ENCODE measurements at regions not wholly inside any gene's neighbourhood (a gene's known extent, or its start where the extent isn't known, plus 50 kb on each side); places are given as distances from the start of the nearest gene placed in this dataset.

DNA sequence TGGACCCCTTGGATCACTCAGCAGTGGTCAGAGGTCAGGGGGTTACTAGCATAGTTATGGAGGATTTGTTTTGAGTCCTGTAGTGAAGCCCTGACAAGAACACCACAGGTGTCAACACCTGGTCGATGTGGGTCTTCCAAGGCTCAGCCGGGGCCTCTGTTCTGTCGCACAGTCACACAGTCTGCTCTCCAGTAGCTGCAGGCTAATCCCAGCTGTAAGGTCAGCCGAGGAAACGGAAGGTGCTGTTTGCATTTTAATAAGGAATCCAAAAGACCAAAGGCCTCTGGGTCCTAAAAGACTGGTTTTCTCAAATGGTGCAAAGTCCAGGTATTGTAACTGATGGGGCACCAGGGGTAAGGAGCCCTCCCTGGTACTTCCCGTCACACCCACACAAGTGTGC lies 71.7 kb downstream of the RPLP1 start:
- no peak for TF ChIP-seq CTCF (conservative IDR thresholded peaks at IDR 0.05 in 1 of 2, IDR thresholded peaks at IDR 0.05 in 1 of 2; ENCODE audit: low read depth in 1 of 2, low read length in 2 of 2)
- no peak for TF ChIP-seq EZH2 (IDR thresholded peaks at IDR 0.05; ENCODE audit: low read length, missing control alignments)
